ENCODE measurements at regions not wholly inside any gene's neighbourhood (a gene's known extent, or its start where the extent isn't known, plus 50 kb on each side); places are given as distances from the start of the nearest gene placed in this dataset.

DNA sequence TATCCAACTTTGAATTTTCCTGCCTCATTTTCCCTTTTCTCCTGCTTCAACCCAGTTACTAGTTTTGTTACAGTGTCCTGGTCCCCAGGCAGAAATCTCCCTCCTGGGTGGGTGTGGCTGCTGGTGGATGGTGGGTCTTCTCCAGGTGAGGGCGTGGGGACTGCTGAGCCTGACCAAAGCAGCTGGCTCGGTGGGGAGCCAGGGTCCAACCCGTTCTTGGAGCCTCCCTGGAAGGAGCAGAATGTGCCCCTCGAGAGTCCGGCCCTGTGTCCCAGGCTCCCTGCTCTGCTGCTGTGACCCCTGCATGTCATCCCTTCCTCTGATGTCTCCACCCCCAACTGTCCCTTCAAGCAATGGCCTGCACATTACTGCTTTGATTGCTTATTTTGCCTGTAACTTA, 86.6 kb upstream of the TCERG1L start (continued):
- TF ChIP-seq, protein P1, sequence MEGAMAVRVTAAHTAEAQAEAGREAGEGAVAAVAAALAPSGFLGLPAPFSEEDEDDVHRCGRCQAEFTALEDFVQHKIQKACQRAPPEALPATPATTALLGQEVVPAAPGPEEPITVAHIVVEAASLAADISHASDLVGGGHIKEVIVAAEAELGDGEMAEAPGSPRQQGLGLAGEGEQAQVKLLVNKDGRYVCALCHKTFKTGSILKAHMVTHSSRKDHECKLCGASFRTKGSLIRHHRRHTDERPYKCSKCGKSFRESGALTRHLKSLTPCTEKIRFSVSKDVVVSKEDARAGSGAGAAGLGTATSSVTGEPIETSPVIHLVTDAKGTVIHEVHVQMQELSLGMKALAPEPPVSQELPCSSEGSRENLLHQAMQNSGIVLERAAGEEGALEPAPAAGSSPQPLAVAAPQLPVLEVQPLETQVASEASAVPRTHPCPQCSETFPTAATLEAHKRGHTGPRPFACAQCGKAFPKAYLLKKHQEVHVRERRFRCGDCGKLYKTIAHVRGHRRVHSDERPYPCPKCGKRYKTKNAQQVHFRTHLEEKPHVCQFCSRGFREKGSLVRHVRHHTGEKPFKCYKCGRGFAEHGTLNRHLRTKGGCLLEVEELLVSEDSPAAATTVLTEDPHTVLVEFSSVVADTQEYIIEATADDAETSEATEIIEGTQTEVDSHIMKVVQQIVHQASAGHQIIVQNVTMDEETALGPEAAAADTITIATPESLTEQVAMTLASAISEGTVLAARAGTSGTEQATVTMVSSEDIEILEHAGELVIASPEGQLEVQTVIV (IDR thresholded peaks at IDR 0.05; ENCODE audit: borderline replicate concordance, partially characterized antibody): no peak
- TF ChIP-seq EP300 (IDR thresholded peaks at IDR 0.05; ENCODE audit: borderline replicate concordance in 1 of 2, control insufficient read depth in 1 of 2, low read depth in 2 of 2, low read length in 2 of 2) (no peak), CHD4 (IDR thresholded peaks at IDR 0.05) (no peak)

DNA sequence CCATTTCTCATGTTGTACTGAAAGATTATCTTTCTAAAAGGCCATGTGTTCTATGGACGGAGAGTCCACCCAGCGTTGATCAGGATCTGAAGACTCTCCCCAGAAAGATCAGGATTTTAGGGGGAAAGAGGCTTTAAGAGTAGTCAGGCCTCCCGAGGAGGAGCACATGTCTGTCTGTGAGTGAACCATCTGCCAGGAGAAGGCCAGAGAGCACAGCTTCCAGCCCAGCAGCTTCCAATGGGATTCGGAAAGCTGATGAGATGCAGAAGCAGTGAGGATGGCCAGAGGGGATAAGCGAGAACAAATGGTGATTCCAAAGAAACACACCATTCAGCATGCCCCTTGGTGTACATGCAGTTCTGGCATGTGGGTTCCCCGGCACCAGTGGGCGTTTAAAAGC, 88.5 kb upstream of the TCERG1L start:
- no peaks in the 10 kb centered on the region for H3K4me1 ChIP-seq (ENCODE audit: control insufficient read depth, insufficient read depth, low read length)
- no peak overlapping the region for H3K27ac ChIP-seq (ENCODE audit: control insufficient read depth, insufficient read depth)
- H3K9me3 ChIP-seq (replicated peaks; ENCODE audit: control insufficient read depth, insufficient read depth, low read length): no peaks in the 10 kb centered on the region
- ATAC-seq (no peak), FAIRE-seq (no peak), DNase-seq (ENCODE audit: low read depth, low spot score) (no peak)
- no peak overlapping the region for H3K4me2 ChIP-seq (ENCODE audit: control insufficient read depth, insufficient read depth)
- H4K20me1 ChIP-seq (ENCODE audit: control insufficient read depth, insufficient read depth): no peaks in the 10 kb centered on the region
- H2AFZ ChIP-seq (ENCODE audit: control insufficient read depth, low read depth, low read length): no peak overlapping the region
- no peaks in the 10 kb centered on the region for H3K36me3 ChIP-seq (ENCODE audit: control insufficient read depth in 2 of 2, insufficient read depth in 2 of 2, low read length in 1 of 2)
- SMC1A ChIA-PET (ENCODE audit: uncharacterized antibody, unreplicated experiment): no interaction called here
- POLR2A ChIA-PET: no interaction called here
- in situ Hi-C loops (cut with MboI): no loop called here
- RAD21 ChIA-PET (ENCODE audit: unreplicated experiment): no interaction called here
- 5% methylated on average over 7 of the region's 7 CpGs for WGBS (ENCODE audit: insufficient coverage, insufficient replicate concordance, low lambda C conversion rate, missing lambda C conversion rate)
- CTCF ChIA-PET: interaction anchor here (1.1 kb wide), 1 partner anchor 8 kb away, joined by 3 read pairs; no protein-coding TSS in a partner anchor
- no peak overlapping the region for H3K9ac ChIP-seq (ENCODE audit: control insufficient read depth, insufficient read depth, low read length)
- H3K79me2 ChIP-seq (ENCODE audit: control insufficient read depth, insufficient read depth, low read length): no peaks in the 10 kb centered on the region
- TF ChIP-seq MYC (IDR thresholded peaks at IDR 0.05; ENCODE audit: insufficient read depth, insufficient read length, insufficient replicate concordance, low read length, severe bottlenecking) (no peak), NBN (IDR thresholded peaks at IDR 0.05) (no peak), FOXM1 (IDR thresholded peaks at IDR 0.05; ENCODE audit: low read depth, low read length) (no peak), RAD21 (IDR thresholded peaks at IDR 0.05; ENCODE audit: insufficient read depth, low read depth, low read length) (no peak), CREB1 (IDR thresholded peaks at IDR 0.05; ENCODE audit: low read depth) (no peak), NR2C2 (IDR thresholded peaks at IDR 0.05; ENCODE audit: borderline replicate concordance, control insufficient read depth, insufficient read length, low read depth) (no peak), ATF7 (IDR thresholded peaks at IDR 0.05; ENCODE audit: low read depth) (no peak)
- intact Hi-C loops (cut with micrococcal nuclease; ENCODE audit: unreplicated experiment): no loop called here
- no peaks in the 10 kb centered on the region for H3K27me3 ChIP-seq (replicated peaks in 1 of 2; ENCODE audit: control insufficient read depth in 2 of 2, insufficient read depth in 2 of 2, low read length in 1 of 2)
- no peak overlapping the region for H3K4me3 ChIP-seq
- no TSS peak for BruUV-seq (replicated peaks)
